Adrenal gland (tissue), 9 donors: ENCODE measurements at regions not wholly inside any gene's neighbourhood (a gene's known extent, or its start where the extent isn't known, plus 50 kb on each side); places are given as distances from the start of the nearest gene placed in this dataset.

Experiments used
- DNase-seq, 7 donors: peaks; one replicate each; pipeline ENCODE4 v3.0.0-alpha.2; 2019 to 2020
- H3K27ac ChIP-seq, 5 donors: fragments of 200-600 bp; sonication (generic) in 4 of 5; 1 replicate in 3 of 5; 2 replicates in 2 of 5; pipeline versions ENCODE4 v1.5.1 to v1.8.0; 2016 to 2020; ENCODE audit warnings: mild to moderate bottlenecking in 1 of 5
- H3K27me3 ChIP-seq: fragments of 200-600 bp; 2 replicates; pipeline ENCODE4 v1.8.0; 2021
- H3K36me3 ChIP-seq, 2 donors: fragments of 200-600 bp; replicated peaks in 1 of 2; 1 replicate in 1 of 2; 2 replicates in 1 of 2; pipeline versions ENCODE4 v1.5.1 to v1.8.0; 2018 to 2022
- H3K4me1 ChIP-seq, 2 donors: fragments of 200-600 bp; replicated peaks in 1 of 2; 1 replicate in 1 of 2; 2 replicates in 1 of 2; pipeline versions ENCODE4 v1.5.1 to v1.8.0; 2018 to 2021
- H3K4me3 ChIP-seq, 4 donors: fragments of 200-600 bp; sonication (generic) in 3 of 4; one replicate each; pipeline ENCODE4 v1.5.1; 2016 to 2018
- H3K9me3 ChIP-seq, 3 donors: fragments of 200-600 bp; sonication (generic) in 1 of 3; replicated peaks in 1 of 3; 1 replicate in 2 of 3; 2 replicates in 1 of 3; pipeline versions ENCODE4 v1.5.1 to v1.8.0; 2016 to 2021
- POLR2A ChIP-seq, 2 donors: fragments of 450-650 bp; IDR thresholded peaks; one replicate each; pipeline ENCODE4 v1.6.1; 2017; ENCODE audit warnings: antibody characterized with exemption in 2 of 2, mild to moderate bottlenecking in 2 of 2, moderate library complexity in 1 of 2
- WGBS, 4 donors: extraction: QIAGEN DNeasy Blood & Tissue Kit in 2 of 4; methylation state at CpG; one replicate each; pipeline versions ENCODE4 v1.1.5 to v1.1.7; 2013 to 2017; 5-methylcytosine and 5-hydroxymethylcytosine counted together
- intact Hi-C, 2 donors: fragments of 100-400 bp; cut with DNase I; formaldehyde crosslinking; loops; one replicate each; pipeline versions ENCODE4 v1.14.1 to v1.15.0; 2022 to 2023
- TF ChIP-seq, protein P1 (sequence below), 6 experiments: fragments of 450-650 bp in 4 of 6; fragments of 200-600 bp in 2 of 6; sonication (generic) in 1 of 6; IDR thresholded peaks; 1 replicate in 5 of 6; 2 replicates in 1 of 6; pipeline versions ENCODE4 v1.5.1 to v1.8.0; 2016 to 2021; ENCODE audit warnings: antibody characterized with exemption in 6 of 6, mild to moderate bottlenecking in 2 of 6, moderate library complexity in 1 of 6
- donor health status: healthy with polysubstance abuse.
- donor health status: Bipolar disorder and iron deficiency.
- donor health status: DM: yes; HTN: yes; CAD: no.
- donor health status: DM: no; HTN: no; CAD: no.
- donor health status: DM: no; HTN: no; CAD: no.

- peaks cover 0 to 6% (median 0%) of the 10 kb centered on the region in 3 donors for H3K9me3 ChIP-seq
- peaks cover 0 to 6% of the 10 kb centered on the region in 2 donors for H3K4me1 ChIP-seq
- H3K36me3 ChIP-seq, result no peaks in the 10 kb centered on the region
- H3K27ac ChIP-seq, result no peak overlapping the region
- WGBS, 4 donors, result 82 to 100% (median 90%) methylated on average over 1 to 2 of the region's 2 CpGs
- no peaks in the 10 kb centered on the region for H3K27me3 ChIP-seq
- no peak for TF ChIP-seq POLR2A (IDR thresholded peaks at IDR 0.05)
- TF ChIP-seq, protein P1, sequence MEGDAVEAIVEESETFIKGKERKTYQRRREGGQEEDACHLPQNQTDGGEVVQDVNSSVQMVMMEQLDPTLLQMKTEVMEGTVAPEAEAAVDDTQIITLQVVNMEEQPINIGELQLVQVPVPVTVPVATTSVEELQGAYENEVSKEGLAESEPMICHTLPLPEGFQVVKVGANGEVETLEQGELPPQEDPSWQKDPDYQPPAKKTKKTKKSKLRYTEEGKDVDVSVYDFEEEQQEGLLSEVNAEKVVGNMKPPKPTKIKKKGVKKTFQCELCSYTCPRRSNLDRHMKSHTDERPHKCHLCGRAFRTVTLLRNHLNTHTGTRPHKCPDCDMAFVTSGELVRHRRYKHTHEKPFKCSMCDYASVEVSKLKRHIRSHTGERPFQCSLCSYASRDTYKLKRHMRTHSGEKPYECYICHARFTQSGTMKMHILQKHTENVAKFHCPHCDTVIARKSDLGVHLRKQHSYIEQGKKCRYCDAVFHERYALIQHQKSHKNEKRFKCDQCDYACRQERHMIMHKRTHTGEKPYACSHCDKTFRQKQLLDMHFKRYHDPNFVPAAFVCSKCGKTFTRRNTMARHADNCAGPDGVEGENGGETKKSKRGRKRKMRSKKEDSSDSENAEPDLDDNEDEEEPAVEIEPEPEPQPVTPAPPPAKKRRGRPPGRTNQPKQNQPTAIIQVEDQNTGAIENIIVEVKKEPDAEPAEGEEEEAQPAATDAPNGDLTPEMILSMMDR (IDR thresholded peaks at IDR 0.05), result no peak
- no peak for DNase-seq
- H3K4me3 ChIP-seq, result no peak overlapping the region
- intact Hi-C loops, result no loop called here
These were observed 373.0 kb downstream of the PLPP3 start for GRCh38 chr1:56206391-56206790.

DNA sequence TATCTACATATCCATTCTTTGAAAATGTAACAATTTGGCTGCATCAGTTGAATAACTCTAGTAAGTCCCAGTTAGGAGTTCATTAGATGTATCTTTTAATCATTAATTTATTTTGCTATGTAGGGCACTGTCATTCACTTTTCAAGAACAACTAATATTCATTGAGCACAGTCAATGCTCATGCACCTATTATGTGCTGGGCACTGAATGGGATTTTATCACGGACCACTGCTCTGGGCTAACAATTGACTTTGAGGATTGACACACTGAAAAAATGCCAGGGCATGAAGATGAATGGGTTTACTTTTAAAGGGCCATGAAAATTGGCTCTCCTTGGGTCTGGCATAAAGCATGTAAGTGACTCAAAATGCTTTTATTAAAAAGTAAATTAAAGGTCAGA, 375.2 kb downstream of the PLPP3 start:
- Histone ChIP-seq H3K9me3 (peaks cover 0 to 6% (median 0%) of the 10 kb centered on the region in 3 donors), H3K36me3 (no peaks in the 10 kb centered on the region), H3K27ac (no peak overlapping the region), H3K4me1 (peaks cover 0 to 6% of the 10 kb centered on the region in 2 donors), H3K27me3 (no peaks in the 10 kb centered on the region), H3K4me3 (no peak overlapping the region)
- 70 to 100% (median 91%) methylated on average over 1 of the region's 1 CpG for WGBS, 4 donors
- intact Hi-C loops, result no loop called here
- no peak for DNase-seq
- TF ChIP-seq, protein P1 (IDR thresholded peaks at IDR 0.05), result no peak
- TF ChIP-seq POLR2A (IDR thresholded peaks at IDR 0.05), result no peak

GRCh38 chr1:56202796-56203492, 376.4 kb downstream of the PLPP3 start:
- H3K4me3 ChIP-seq, result no peak overlapping the region
- 36 to 50% (median 45%) methylated on average over 5 of the region's 5 CpGs for WGBS, 4 donors
- TF ChIP-seq POLR2A (IDR thresholded peaks at IDR 0.05), result no peak
- intact Hi-C loops, result no loop called here
- peak in 3 of 7 donors; percentile 20 to 29 (median 22) for DNase-seq
- no peaks in the 10 kb centered on the region for H3K27me3 ChIP-seq
- peaks cover 0 to 6% (median 0%) of the 10 kb centered on the region in 3 donors for H3K9me3 ChIP-seq
- H3K4me1 ChIP-seq, result peaks cover 0 to 6% of the 10 kb centered on the region in 2 donors
- H3K27ac ChIP-seq, result no peak overlapping the region
- H3K36me3 ChIP-seq, result no peaks in the 10 kb centered on the region

- intact Hi-C loops, result no loop called here
- TF ChIP-seq, protein P1 (IDR thresholded peaks at IDR 0.05), result no peak
- no peak for TF ChIP-seq POLR2A (IDR thresholded peaks at IDR 0.05)
- DNase-seq, result no peak
- Histone ChIP-seq H3K27me3 (no peaks in the 10 kb centered on the region), H3K9me3 (peaks cover 0 to 3% (median 0%) of the 10 kb centered on the region in 3 donors), H3K36me3 (no peaks in the 10 kb centered on the region), H3K27ac (no peak overlapping the region), H3K4me1 (peaks cover 0 to 6% of the 10 kb centered on the region in 2 donors), H3K4me3 (no peak overlapping the region)
- WGBS, 4 donors, result 85 to 96% (median 90%) methylated on average over 2 of the region's 2 CpGs
These were observed 377.2 kb downstream of the PLPP3 start for GRCh38 chr1:56202186-56202585.

GRCh38 chr1:56200896-56201295, 378.5 kb downstream of the PLPP3 start:
- Histone ChIP-seq H3K27ac (no peak overlapping the region), H3K9me3 (no peaks in the 10 kb centered on the region), H3K4me3 (no peak overlapping the region), H3K27me3 (no peaks in the 10 kb centered on the region), H3K36me3 (no peaks in the 10 kb centered on the region), H3K4me1 (peaks cover 0 to 6% of the 10 kb centered on the region in 2 donors)
- WGBS, 4 donors, result 52 to 76% (median 72%) methylated on average over 2 of the region's 2 CpGs
- no peak for TF ChIP-seq POLR2A (IDR thresholded peaks at IDR 0.05)
- TF ChIP-seq, protein P1 (IDR thresholded peaks at IDR 0.05), result no peak
- DNase-seq, result no peak
- intact Hi-C loops, result no loop called here
